Gastrocnemius medialis (tissue), 4 donors: ENCODE measurements at regions not wholly inside any gene's neighbourhood (a gene's known extent, or its start where the extent isn't known, plus 50 kb on each side); places are given as distances from the start of the nearest gene placed in this dataset.

ENCODE experiments used
- ATAC-seq, 2 donors: fragments of 150-250 bp; one replicate each; pipeline ENCODE4 v1.9.1; 2016
- DNase-seq, 2 donors: peaks; one replicate each; pipeline ENCODE4 v3.0.0-alpha.2; 2019
- H3K27ac ChIP-seq, 4 donors: fragments of 200-600 bp; sonication (generic); 1 replicate in 1 of 4; 2 replicates in 3 of 4; pipeline ENCODE4 v1.5.1; 2016 to 2018; ENCODE audit warnings: mild to moderate bottlenecking in 2 of 4, moderate library complexity in 1 of 4
- H3K27me3 ChIP-seq, 3 donors: fragments of 200-600 bp; sonication (generic) in 2 of 3; 1 replicate in 1 of 3; 2 replicates in 2 of 3; pipeline versions ENCODE4 v1.5.1 to v1.6.0; 2016 to 2019; ENCODE audit warnings: mild to moderate bottlenecking in 1 of 3, moderate library complexity in 1 of 3
- H3K36me3 ChIP-seq, 2 donors: fragments of 200-600 bp; sonication (generic) in 1 of 2; one replicate each; pipeline ENCODE4 v1.5.1; 2017 to 2018
- H3K4me1 ChIP-seq, 2 donors: fragments of 200-600 bp; sonication (generic) in 1 of 2; one replicate each; pipeline ENCODE4 v1.5.1; 2016 to 2017; ENCODE audit warnings: mild to moderate bottlenecking in 2 of 2
- H3K4me3 ChIP-seq, 4 donors: fragments of 200-600 bp; sonication (generic) in 3 of 4; 1 replicate in 1 of 4; 2 replicates in 3 of 4; pipeline ENCODE4 v1.5.1; 2016 to 2019; ENCODE audit warnings: mild to moderate bottlenecking in 2 of 4
- H3K9me3 ChIP-seq, 3 donors: fragments of 200-600 bp; sonication (generic) in 2 of 3; 1 replicate in 1 of 3; 2 replicates in 2 of 3; pipeline ENCODE4 v1.5.1; 2016 to 2019
- POLR2A ChIP-seq, 2 donors: fragments of 450-650 bp; IDR thresholded peaks; one replicate each; pipeline ENCODE4 v1.6.1; 2017; ENCODE audit warnings: antibody characterized with exemption in 2 of 2, mild to moderate bottlenecking in 2 of 2, moderate library complexity in 2 of 2
- in situ Hi-C, 4 donors: fragments of 200-750 bp; cut with MboI; loops; one replicate each; pipeline versions ENCODE4 v1.15.0 to v1.8.0; 2017; ENCODE audit warnings: low sequenced_read_pairs in 4 of 4
- intact Hi-C: fragments of 100-400 bp; cut with DNase I; formaldehyde crosslinking; loops from one replicate; pipeline ENCODE4 v1.15.1; 2023; ENCODE audit warnings: low total_unique reads
- TF ChIP-seq, protein P1 (sequence below), 5 experiments: fragments of 450-650 bp in 3 of 5; fragments of 200-600 bp in 2 of 5; sonication (generic) in 2 of 5; IDR thresholded peaks in 4 of 5; conservative IDR thresholded peaks in 1 of 5; 1 replicate in 4 of 5; 2 replicates in 1 of 5; pipeline ENCODE4 v1.5.1; 2016 to 2019; ENCODE audit warnings: antibody characterized with exemption in 5 of 5, mild to moderate bottlenecking in 3 of 5, moderate library complexity in 3 of 5

DNA sequence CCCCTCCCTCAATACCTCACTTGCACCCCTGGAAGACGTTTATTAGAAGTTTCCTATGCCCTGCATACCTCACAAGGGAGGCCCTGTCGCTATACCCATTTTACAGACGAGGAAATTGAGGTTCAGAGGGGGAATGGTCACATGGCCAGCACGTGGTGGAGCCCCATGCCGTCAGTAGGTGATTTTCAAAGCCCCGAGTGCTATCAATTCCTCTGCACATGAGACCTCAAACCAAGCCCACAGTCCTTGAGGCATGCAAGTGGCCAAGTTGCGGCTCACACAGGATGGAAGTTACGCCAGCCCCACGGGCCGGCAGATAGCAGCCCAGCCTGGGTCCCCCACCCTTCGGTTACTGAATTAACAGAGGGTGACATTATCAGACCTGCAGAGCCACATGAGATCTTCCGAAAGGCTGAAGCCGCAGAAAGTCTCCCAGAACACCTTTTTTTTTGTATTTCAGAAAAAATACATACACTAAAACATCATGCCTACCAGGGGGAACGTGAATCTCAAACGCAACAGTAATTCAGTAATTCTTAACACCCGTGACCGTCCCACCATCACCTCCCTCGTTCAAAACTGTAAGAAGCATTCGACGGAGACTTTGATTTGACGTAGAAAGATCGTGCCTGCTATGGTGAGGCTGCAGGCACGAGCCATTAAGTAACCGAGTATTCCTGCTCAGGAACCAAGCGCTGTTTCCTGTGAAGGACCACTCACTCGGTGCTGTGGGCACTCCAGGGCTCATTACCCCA lies 129.0 kb downstream of the RFLNA start:
- Histone ChIP-seq H3K27me3 (no peaks in the 10 kb centered on the region), H3K36me3 (peaks cover 0 to 33% of the 10 kb centered on the region in 2 donors), H3K4me3 (peak overlapping the region in 2 of 4 donors; percentile 17 to 19), H3K9me3 (no peaks in the 10 kb centered on the region), H3K27ac (peak overlapping the region; percentile 74 to 95 (median 82)), H3K4me1 (peaks cover 32 to 44% of the 10 kb centered on the region in 2 donors)
- ATAC-seq = no peak
- intact Hi-C loops (loop anchor here (1.0 kb wide), 1 partner anchor 44 kb away; no protein-coding TSS in a partner anchor), in situ Hi-C loops (no loop called here)
- TF ChIP-seq POLR2A (IDR thresholded peaks at IDR 0.05) = no peak
- TF ChIP-seq, protein P1, sequence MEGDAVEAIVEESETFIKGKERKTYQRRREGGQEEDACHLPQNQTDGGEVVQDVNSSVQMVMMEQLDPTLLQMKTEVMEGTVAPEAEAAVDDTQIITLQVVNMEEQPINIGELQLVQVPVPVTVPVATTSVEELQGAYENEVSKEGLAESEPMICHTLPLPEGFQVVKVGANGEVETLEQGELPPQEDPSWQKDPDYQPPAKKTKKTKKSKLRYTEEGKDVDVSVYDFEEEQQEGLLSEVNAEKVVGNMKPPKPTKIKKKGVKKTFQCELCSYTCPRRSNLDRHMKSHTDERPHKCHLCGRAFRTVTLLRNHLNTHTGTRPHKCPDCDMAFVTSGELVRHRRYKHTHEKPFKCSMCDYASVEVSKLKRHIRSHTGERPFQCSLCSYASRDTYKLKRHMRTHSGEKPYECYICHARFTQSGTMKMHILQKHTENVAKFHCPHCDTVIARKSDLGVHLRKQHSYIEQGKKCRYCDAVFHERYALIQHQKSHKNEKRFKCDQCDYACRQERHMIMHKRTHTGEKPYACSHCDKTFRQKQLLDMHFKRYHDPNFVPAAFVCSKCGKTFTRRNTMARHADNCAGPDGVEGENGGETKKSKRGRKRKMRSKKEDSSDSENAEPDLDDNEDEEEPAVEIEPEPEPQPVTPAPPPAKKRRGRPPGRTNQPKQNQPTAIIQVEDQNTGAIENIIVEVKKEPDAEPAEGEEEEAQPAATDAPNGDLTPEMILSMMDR (IDR thresholded peaks at IDR 0.05 in 4 of 5, conservative IDR thresholded peaks at IDR 0.05 in 1 of 5) = no peak
- DNase-seq = no peak

DNA sequence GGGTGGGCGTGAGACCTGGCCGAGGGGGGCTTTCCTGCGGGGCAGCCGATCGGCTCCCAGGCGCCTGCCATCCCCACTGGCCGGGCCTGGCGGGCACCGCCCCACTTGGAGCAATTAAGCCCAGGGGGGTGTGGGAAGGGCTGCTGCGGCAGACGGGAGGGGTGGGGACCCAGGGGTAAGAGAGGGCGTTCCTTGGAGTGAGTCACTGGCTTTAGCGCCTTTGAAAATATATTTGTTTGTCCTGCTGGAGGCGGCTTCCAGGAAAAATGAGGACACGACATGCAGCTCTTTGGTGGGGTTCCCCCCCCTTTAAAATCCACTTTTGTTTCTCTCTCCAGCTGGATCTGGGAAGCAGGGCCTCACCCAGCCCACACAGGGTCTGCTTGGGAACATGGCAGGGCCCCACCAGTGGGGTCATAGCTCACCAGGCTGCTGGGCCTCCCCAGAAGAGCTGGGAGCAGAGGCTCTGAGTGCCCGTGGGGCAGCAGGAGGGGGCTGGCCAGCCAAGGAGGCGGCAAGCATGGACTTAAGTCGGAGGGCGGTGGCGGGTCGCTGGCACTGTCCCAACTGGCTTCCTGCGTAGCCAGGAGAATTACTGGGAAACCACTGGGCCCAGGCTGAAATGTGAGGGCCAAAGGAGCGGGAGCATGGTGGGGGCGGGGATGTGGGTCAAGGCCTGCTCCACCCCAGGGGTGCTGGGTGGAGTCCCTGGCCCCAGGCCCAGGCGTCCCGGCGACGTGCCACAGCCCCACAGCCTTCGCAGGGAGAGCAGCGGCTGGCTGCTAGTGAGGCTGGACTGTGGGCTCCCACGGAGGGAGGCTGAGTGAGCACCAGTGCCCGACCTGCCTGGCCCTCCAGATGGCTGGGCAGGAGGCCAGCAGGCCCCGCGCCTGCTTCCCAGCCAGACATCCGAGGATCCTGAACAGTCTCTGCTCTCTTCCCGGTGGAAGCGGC lies 128.0 kb downstream of the RFLNA start:
- H3K27ac ChIP-seq = peak overlapping the region; percentile 74 to 95 (median 82)
- peaks cover 29 to 38% of the 10 kb centered on the region in 2 donors for H3K4me1 ChIP-seq
- no peaks in the 10 kb centered on the region for H3K27me3 ChIP-seq
- H3K9me3 ChIP-seq = no peaks in the 10 kb centered on the region
- TF ChIP-seq, protein P1 (IDR thresholded peaks at IDR 0.05 in 4 of 5, conservative IDR thresholded peaks at IDR 0.05 in 1 of 5) = no peak
- TF ChIP-seq POLR2A (IDR thresholded peaks at IDR 0.05) = peak in 1 of 2 donors; percentile 24
- ATAC-seq = peak; percentile 75 to 76
- H3K4me3 ChIP-seq = peak overlapping the region; percentile 19 to 38 (median 26)
- in situ Hi-C loops (no loop called here), intact Hi-C loops (loop anchor here (1.0 kb wide), 1 partner anchor 43 kb away; no protein-coding TSS in a partner anchor)
- DNase-seq = peak; percentile 74 to 86
- H3K36me3 ChIP-seq = peaks cover 0 to 33% of the 10 kb centered on the region in 2 donors

DNA sequence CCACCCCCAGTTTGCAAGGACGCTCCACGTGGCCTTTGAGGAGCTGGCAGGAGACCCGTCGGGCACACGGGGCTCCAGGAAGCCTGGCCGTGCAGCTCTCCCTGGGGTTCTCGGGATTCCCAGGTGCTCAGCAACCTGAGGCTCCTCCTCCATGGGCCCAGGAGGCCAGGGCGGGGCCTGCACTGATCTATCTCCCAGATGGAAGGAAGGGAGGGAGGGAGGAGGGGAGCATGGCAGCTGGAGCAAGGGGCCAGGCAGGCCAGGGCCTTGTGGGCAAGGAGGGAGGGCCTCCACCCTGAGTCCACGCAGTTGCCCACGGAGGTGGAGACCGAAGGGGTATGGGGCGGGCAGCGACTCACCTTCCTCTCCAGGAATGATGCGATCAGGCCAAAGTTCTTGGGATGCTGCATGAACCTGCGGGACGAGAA lies 127.3 kb downstream of the RFLNA start:
- intact Hi-C loops = no loop called here
- ATAC-seq (peak in 1 of 2 donors; percentile 2), DNase-seq (no peak)
- in situ Hi-C loops = no loop called here
- Histone ChIP-seq H3K36me3 (peaks cover 0 to 33% of the 10 kb centered on the region in 2 donors), H3K4me3 (peak overlapping the region; percentile 10 to 29 (median 22)), H3K27ac (peak overlapping the region; percentile 74 to 95 (median 82)), H3K27me3 (no peaks in the 10 kb centered on the region), H3K4me1 (peaks cover 26 to 35% of the 10 kb centered on the region in 2 donors), H3K9me3 (no peaks in the 10 kb centered on the region)
- TF ChIP-seq, protein P1 (IDR thresholded peaks at IDR 0.05 in 4 of 5, conservative IDR thresholded peaks at IDR 0.05 in 1 of 5) = no peak
- TF ChIP-seq POLR2A (IDR thresholded peaks at IDR 0.05) = no peak

- no peak for DNase-seq
- in situ Hi-C loops (no loop called here), intact Hi-C loops (no loop called here)
- Histone ChIP-seq H3K27ac (peak overlapping the region; percentile 74 to 95 (median 82)), H3K9me3 (no peaks in the 10 kb centered on the region), H3K27me3 (no peaks in the 10 kb centered on the region), H3K4me1 (peaks cover 26 to 35% of the 10 kb centered on the region in 2 donors), H3K4me3 (no peak overlapping the region), H3K36me3 (peaks cover 0 to 25% of the 10 kb centered on the region in 2 donors)
- peak; percentile 14 to 23 for ATAC-seq
- TF ChIP-seq POLR2A (IDR thresholded peaks at IDR 0.05) = no peak
- TF ChIP-seq, protein P1 (IDR thresholded peaks at IDR 0.05 in 4 of 5, conservative IDR thresholded peaks at IDR 0.05 in 1 of 5) = no peak
These were observed 126.2 kb downstream of the RFLNA start for GRCh38 chr12:124420996-124421674.
